NCI-H1417 treated with DMSO at 0.1 percent for 48 hours (cell line): ENCODE measurements at regions not wholly inside any gene's neighbourhood (a gene's known extent, or its start where the extent isn't known, plus 50 kb on each side); places are given as distances from the start of the nearest gene placed in this dataset.

ENCODE experiments used
- DNase-seq: peaks from one replicate; lab custom pipeline; 2025; lab: John Stamatoyannopoulos, UW

DNA sequence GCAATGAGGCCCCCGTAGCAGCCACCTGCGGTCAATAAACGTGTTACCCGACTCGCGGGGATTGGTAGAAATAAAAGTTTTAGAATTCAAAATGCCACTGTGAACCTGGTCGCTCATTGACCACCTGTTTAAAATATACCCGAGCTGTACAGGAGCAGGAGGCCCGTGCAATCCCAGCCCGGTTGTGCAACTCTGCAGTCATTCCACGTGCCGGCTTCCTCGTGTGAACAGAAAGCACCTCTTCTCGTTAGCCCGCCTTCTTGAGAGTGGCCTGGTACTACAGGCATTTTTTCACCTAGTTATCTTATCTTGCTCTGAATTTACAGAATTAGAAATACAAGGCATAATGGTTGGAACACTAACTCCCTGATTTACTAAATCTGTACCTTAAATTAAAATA is 660.7 kb downstream of the GALR1 start:
- DNase-seq = no peak

DNA sequence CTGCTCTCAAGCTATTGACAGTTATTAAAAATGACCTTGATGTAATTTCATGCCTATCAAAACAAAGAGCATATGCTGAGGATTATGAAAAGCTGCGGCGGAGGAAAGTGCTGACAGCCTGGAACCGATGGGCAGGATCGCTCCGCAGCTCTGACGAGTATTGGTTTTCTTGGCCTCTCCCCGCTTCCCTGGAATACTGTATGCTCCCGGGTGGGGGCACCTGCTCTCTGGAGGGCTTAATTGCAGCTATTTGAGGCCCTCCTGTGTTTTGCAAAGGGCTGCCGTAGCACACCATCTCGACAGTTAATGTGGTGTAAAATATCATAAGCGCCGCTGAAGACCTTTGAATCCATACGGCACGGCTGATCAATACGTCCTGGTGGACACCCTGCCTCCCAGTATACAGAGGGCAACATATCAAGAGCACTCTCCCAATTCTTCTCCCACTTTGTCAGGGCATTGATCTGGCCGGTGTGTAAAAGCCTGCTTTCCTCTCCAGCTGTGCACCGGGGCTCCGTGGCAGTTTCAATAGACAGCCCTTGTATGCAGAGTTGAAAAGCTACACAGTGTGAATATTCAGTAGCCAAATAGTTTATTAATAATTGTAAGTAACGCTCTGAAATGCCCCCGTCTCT is 662.4 kb downstream of the GALR1 start:
- peak; percentile 79 for DNase-seq

DNA sequence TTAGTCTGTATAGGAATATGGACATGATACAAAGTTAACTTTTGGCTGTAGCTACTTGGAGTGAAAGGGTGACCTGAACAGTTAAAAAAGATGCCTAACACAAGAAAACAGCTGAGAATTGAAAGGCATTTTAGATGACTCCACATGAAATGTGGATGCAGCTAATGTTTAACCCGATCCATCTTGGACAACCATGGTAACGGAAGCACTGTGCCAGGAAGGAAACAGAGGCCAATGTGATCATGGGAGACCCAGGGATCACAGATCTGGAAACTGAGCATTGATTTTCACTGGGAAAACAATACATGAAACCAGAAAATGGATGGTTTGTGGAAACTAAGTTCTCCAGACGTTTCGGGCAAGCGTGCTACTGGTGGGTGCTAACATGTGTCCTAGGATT is 669.1 kb downstream of the GALR1 start:
- no peak for DNase-seq

DNA sequence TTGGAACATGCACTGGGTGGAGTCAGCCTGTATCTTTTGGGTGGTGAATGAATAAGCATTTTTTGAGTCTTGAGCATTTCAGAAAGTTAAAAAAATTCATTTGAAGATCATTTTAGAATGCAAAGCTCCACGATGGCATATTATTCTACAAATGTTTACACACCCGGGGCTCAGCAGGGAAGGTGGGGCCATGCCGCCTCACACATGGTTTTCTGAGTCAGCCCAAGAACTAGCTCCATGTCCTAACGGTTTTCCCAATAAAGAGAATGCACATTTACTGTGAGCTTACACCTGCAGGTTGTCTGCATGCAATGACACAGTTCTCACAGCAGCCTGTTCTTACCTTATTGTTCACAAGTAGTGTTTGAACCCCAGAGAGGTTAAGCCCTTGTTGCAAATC is 670.3 kb downstream of the GALR1 start:
- no peak for DNase-seq

DNA sequence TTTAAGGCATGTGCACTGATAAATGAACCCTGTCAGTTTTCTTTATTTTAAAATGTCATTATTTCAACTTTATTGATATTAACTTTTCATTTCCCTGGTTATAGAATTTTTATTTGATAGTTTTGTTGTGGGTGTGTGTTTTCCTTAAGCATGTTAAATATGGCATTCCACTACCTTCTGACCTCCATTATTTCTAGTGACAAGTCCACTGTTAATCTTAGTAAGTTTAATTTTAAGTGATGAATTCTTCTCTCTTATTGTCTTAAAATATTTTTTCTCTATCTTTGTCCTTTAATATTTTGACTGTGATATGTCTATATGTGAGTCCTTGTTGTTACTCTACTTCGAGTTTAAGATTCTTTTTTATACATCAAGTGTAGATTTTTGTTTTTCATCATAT is 685.7 kb downstream of the GALR1 start:
- DNase-seq = no peak

DNA sequence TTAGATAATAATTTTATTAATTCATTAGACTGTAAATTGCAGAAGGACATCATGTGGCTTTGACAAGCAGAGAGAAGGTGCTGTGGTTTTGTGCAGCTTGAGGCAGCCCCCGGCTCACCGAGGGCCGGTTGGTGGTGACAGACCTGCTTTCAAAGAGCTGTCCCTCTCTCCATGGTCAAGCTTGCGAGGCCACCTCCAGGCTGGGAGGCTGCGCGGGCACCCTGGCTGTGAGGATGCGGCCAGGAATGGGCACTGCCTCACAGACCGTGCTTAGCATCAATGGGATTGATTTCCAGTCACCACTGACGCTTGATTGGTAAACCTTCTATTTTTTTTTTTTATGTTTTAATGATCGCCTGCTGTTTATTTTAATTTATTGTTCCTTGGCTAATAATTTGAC is 690.9 kb downstream of the GALR1 start:
- DNase-seq = no peak

DNA sequence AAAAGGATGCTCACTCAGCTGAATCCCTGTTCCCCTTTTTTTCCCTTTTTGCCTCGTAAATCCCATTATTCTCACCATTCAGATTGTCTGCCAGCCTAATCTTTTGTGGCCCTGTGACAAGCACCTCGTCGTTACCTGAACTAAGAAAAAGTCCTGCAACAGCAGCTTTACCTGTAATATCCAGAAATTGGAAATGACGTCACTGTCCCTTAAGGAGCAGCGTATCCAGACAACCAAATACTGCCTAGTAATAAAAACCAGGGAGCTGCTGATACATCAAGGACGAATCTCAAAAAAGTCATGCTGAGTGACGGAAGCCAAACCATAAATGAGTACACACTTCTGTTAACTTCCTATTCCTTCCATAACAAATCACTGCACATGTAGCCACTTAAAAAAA is 694.9 kb downstream of the GALR1 start:
- no peak for DNase-seq

DNA sequence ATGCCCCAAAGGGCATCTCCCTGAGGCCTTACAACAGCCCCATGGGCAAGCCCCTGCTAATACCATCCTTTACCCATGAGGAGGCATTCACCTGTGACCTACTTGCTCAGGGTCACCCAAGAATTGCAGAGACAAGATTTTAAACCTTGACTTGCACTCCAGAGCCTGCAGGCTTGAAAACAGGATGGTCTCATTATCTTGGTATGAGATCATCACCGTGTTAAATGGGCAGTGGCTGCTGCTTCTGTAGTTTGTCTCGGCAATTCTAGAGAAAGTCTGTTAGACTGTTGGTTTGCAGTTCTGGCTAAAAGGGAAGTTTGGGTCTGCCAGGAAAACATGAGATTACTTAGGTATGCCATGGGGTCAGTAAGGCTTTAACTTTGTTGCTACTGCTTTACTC is 698.9 kb downstream of the GALR1 start:
- DNase-seq = no peak

DNA sequence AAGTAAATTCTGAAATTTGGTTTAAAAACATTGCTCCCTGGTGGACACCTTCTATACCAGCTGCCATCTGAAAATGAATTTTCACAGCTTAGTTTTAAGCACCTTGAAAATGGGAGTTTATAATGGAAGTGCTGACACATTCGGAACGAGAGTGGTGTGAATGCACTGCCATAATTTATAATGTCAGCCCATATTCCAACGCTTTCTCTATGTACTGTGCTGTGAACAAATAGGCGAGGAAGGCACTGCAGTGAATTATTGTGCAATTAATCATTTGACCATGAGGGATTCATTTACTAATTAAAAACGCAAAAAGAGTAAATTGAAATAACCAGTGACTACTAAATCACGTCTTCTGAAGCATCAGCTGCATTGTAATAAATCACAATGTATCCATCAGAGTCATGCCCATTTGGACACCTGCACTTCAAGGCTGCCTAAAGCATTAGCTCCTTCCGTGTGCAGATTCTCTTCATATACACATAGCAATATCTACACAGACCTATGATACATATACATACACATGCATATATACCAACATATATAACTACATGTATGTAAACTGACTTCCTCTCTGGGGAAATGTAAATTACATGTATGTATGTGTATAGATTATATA is 699.8 kb downstream of the GALR1 start:
- DNase-seq = peak; percentile 80

DNA sequence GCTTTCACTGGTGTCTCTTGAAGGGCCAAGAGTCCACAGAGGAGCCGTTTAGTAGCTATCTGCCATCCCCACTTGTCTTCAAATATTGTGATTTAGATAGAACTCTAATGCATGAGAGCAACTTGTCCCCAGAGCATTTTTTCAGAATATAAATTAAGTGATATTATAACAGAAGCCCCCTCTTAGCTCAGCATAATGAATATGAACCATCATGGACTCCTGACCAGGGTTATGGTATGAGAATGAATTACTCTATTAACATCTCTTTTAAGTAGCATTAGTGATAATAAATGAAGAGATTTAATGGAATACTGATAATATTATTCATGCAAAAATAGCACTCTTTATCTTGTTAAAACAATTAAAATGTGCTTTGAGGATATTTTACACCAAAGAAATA is 709.6 kb downstream of the GALR1 start:
- DNase-seq = no peak

DNA sequence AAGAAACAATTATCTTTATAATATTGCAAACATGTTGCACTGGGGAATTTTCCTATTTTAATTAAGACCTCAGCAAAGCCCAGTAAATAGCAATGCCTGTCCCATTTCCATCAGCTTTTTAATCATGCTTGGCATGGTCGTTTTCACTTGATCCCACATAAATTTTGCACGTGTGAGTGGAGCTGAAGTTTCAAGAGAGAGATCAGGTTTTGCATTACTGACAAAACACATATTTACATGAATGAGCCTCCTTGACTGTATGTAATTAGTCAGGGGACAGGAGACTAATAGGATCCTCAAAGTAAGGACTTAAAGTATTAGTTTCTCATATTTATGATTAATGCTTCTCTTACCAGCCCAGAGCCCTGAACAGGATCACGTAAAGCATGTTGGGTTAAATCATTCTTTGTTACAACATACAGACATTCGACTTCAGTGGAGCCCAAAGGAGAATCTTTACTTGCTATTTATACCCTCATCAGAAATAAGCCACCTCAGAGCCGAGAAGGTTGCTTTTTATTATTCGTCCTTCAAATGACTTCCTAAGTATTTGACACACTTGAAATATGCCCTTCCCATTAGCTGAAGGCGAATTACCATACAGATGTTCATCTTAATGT is 711.3 kb downstream of the GALR1 start:
- no peak for DNase-seq

DNA sequence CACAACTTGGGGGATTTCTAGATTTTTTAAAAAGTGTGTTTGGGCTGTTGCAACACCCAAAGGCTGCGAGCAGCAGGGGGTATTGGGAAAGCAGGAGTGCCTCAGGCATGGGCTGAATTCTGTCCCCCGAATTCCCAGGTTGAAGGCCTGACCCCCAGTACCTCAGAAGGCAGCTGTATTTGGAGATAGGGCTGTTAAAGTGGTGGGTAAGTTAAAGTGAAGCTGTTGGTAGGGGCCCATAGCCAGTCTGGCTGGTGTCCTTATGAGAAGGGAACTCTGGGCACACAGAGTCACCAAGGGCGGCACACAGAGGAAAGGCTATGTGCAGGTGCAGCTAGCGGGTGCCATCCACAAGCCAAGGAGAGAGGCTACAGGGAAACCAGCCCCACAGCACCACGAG is 717.4 kb downstream of the GALR1 start:
- no peak for DNase-seq

DNA sequence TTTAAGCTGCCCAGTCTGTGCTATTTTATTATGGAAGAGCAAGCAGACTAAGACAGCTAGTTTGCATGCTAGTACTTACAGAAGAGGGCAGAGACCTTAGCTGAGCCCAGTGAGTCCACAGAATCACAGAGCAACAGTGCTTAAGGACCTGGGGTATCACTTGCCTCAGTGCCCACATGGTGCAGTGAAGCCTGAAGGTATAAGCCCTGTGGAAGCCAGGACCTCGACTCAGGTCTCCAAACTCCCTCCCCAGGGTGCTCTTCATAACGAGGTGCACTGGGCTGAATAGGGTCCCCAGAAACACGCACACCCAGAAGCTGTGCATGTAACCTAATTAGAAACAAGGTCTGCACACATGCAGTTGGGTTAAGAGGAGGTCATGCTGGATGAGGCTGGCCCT is 718.1 kb downstream of the GALR1 start:
- DNase-seq = no peak

DNA sequence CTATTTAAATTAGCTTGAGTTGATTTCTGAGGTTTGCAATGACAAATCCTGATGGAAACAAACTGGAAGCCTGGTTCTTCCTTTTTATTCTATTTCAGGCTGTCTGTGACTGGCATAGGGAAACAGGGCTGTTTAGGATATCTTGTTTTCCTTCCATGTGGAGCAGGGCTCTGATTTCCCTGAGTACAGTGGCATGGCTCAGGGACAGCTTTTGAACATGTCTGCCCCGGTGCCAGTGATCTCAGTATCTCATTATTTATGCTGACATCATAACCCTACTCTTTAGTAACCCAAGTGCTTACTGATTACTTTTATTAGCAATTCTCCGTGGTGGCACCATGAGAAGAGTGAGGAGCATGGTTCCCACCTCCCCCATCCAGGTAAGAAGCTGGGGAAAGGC is 720.3 kb downstream of the GALR1 start:
- no peak for DNase-seq

DNA sequence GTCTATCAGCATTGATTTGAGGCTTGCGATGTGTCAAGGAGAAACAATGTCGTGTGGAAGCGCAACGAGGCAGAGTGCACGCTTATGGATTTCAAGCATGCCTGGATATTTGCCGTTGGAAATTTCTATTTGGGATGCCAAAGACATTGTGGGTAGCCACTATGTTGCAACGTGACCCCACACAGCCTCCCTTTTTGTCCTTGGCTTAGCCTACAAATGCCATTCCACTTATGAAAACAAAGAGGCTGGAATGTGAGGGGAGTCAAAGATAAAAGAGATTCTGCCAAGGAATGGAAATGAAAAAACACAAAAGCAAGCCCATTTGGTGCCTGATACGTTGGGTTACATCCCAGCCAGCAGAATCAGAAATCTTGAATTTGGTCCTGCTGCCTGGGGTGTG is 721.2 kb downstream of the GALR1 start:
- DNase-seq = no peak

DNA sequence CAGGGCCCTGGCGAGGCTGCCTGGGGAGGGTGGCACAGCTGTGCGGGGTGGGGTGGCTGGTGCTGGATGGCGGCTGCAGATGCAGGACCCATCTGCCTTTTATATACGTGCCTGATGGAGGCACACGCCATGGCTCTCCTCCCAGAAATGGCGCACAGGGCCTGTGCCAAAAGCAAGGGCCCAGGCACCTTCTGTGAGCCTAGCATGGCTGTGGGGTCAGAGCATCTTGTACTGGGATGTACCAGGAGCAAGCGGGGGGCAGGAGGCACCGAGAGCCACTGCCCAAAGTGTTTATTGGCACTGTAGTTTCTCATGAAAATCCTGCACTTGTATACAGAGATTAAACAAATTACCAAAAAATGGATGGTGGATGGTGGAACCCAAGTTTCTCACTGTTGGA is 724.1 kb downstream of the GALR1 start:
- no peak for DNase-seq

DNA sequence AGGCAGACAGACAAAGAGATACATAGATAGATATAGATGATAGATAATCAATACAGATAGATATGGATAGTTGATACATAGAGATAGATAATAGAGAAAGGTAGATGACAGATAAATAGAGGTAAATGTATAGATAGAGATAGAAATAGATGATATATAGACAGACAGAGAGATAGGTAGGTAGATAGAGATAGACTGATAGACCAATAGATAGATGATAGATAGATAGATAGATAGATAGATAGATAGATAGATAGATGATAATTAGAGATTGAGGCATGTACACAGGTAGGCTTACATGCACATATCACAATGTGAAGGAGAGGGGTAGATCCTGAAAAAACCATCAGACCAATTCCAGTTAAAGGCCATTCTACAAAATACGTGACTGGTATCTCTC is 724.7 kb downstream of the GALR1 start:
- no peak for DNase-seq

DNA sequence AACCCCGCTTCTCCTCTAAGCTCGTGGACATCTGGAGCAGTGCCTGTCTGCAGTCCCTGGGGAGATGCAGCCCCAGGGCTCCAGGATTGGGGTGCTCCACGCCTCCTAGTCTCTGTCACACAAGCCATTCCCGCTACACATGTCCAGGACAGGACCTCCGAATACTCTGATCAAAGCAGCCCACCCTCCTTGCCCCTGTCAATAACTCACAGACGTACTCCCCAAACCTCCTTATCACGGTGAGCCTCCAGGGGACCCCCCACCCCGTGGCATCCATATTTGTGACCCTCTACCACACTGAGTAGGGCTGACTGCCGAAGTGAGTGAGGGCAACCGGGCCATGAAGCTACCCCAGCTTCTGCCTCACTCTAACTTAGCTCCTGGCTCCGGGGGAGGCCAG is 727.7 kb downstream of the GALR1 start:
- DNase-seq = no peak

DNA sequence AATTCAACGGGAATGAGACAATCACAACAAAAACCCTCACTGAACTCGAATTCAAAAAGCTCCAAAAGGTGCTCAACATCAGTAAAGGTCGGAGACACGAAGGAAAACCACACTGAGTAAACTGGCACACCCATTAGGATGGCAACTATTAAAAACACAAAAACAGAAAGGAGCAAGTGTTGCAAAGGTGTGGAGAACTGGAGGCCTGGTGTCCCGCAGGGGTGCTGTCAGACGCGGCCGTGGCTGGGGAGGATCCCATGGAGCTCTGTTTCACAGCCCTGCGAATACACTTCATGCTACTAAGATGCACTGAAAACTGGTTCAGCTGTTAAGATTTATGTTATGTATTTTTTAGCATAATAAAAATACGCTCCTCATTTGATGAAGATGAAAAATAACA is 730.6 kb downstream of the GALR1 start:
- DNase-seq = no peak

DNA sequence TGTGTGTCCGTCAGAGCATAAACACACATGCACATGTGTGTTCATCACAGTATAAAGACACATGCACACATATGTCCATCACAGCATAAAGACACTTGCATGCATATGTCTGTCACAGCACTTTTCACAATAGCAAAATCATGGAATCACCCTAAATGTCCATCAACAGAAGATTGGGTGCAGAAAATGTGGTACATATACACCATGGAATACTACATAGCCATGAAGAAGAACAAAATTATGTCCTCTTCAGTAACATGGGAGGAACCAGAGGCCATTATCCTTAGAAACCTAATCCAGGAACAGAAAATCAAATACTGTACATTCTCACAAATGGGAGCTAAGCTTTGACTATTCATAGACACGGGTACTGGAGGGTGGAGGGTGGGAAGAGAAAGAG is 732.2 kb downstream of the GALR1 start:
- DNase-seq = no peak

DNA sequence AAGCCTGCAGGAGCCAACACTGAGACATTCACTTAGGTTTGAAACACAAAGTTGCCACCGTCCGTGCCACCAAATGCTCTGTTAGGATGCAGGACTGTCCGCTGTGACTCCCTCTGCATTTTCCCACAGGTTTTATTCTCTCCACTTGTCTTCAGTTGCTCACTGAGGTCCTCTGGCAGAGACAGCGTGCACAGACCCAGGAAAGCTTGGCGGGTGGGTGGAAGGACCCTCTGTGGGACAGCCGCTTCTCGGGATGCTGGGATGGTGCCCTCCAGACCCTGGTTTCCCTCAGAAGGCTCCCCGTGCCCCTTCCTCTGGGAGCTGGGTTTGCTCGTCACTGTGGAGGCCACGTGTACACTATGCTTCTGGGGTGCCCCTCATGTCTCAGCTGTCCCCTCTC is 733.6 kb downstream of the GALR1 start:
- DNase-seq = no peak

DNA sequence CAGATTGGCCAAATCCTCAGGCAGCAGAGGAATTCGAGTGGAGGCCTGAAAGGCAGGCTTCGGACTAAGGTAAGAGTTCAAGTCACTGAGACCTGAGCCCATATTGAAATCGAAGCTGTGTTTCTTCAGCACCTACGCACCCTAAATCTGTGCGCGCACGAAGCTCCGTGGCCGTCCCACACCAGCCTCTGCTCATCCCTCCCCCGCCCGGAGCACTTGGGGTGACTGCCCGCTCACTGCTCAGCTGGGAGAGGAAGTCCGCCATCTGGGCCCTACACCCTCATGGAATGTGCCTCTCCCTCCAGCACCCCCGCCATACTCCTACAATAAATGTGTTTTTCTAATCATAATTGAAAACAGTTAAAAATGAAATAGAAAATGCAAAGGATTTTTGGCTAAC is 734.5 kb downstream of the GALR1 start:
- no peak for DNase-seq

DNA sequence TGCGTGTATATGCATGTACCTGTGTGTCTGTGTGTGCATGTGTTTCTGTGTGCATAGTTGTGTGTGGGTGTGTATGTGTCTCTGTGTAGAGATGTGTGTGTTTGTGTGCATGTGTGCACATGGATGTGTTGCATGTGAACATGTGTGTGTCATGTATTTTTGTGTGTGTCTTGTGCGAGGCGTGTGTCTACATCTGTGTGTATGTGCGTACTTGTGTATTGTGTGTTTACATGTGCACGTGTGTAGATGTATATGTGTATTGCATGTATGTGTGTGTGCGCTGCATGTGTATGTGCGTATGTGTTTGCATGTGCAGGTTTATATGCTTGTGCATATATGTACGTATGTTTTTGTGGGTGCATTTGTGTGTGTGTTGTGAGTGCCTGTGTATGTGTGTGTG is 735.2 kb downstream of the GALR1 start:
- no peak for DNase-seq
